Liver (tissue), 8 donors: ENCODE measurements at regions not wholly inside any gene's neighbourhood (a gene's known extent, or its start where the extent isn't known, plus 50 kb on each side); places are given as distances from the start of the nearest gene placed in this dataset.

Experiments
- DNase-seq: peaks from one replicate; pipeline ENCODE4 v3.0.0-alpha.2; 2017; ENCODE audit warnings: low spot score
- H3K27ac ChIP-seq, 2 donors: one replicate each; pipeline ENCODE4 v1.7.0; 2013; ENCODE audit warnings: inconsistent platforms in 2 of 2, low read length in 2 of 2, control low read depth in 1 of 2, low read depth in 1 of 2, mild to moderate bottlenecking in 1 of 2
- H3K27me3 ChIP-seq, 4 donors: one replicate each; pipeline versions ENCODE4 v1.6.1 to v1.7.0; 2013; ENCODE audit warnings: low read length in 3 of 4, inconsistent platforms in 1 of 4, mild to moderate bottlenecking in 1 of 4, moderate library complexity in 1 of 4; ENCODE audit not compliant: control insufficient read depth in 4 of 4, insufficient read depth in 4 of 4
- H3K36me3 ChIP-seq, 4 donors: one replicate each; pipeline versions ENCODE4 v1.6.1 to v1.7.0; 2013; ENCODE audit warnings: low read length in 3 of 4, mild to moderate bottlenecking in 3 of 4, low read depth in 1 of 4, moderate library complexity in 1 of 4; ENCODE audit not compliant: control insufficient read depth in 4 of 4, insufficient read depth in 3 of 4
- H3K4me1 ChIP-seq, 4 donors: one replicate each; pipeline versions ENCODE4 v1.6.1 to v1.7.0; 2013; ENCODE audit warnings: low read length in 3 of 4, mild to moderate bottlenecking in 3 of 4, moderate library complexity in 1 of 4; ENCODE audit not compliant: control insufficient read depth in 4 of 4, insufficient read depth in 4 of 4
- H3K4me3 ChIP-seq, 3 donors: one replicate each; pipeline versions ENCODE4 v1.6.1 to v1.7.0; 2013; ENCODE audit warnings: low read length in 3 of 3, control low read depth in 1 of 3, low read depth in 1 of 3, mild to moderate bottlenecking in 1 of 3
- H3K9ac ChIP-seq, 2 donors: one replicate each; pipeline ENCODE4 v1.7.0; 2013; ENCODE audit warnings: low read length in 2 of 2, mild to moderate bottlenecking in 2 of 2, moderate library complexity in 2 of 2, control low read depth in 1 of 2, low read depth in 1 of 2
- H3K9me3 ChIP-seq, 4 donors: one replicate each; pipeline versions ENCODE4 v1.6.1 to v1.7.0; 2013; ENCODE audit warnings: low read length in 3 of 4; ENCODE audit not compliant: control insufficient read depth in 4 of 4
- CTCF ChIP-seq: fragments of 150-350 bp; IDR thresholded peaks from 2 replicates; pipeline ENCODE4 v1.5.1; 2017; ENCODE audit warnings: improper control_type of control experiment, low read depth, low read length; ENCODE audit not compliant: missing input control
- EGR1 ChIP-seq, 2 donors: IDR thresholded peaks; 2 replicates each; pipeline ENCODE4 v1.6.1; 2016 to 2018; ENCODE audit warnings: antibody characterized with exemption in 2 of 2, low read depth in 2 of 2
- FOXA1 ChIP-seq: IDR thresholded peaks from 2 replicates; pipeline ENCODE4 v1.6.1; 2016; ENCODE audit warnings: antibody characterized with exemption
- FOXA2 ChIP-seq: IDR thresholded peaks from 2 replicates; pipeline ENCODE4 v1.6.1; 2016; ENCODE audit warnings: antibody characterized with exemption
- GABPA ChIP-seq, 2 donors: IDR thresholded peaks in 1 of 2; conservative IDR thresholded peaks in 1 of 2; 2 replicates each; pipeline ENCODE4 v1.6.1; 2016; ENCODE audit warnings: antibody characterized with exemption in 2 of 2, mild to moderate bottlenecking in 1 of 2, moderate library complexity in 1 of 2
- HNF4A ChIP-seq, 2 donors: conservative IDR thresholded peaks; 2 replicates each; pipeline ENCODE4 v1.6.1; 2016; ENCODE audit warnings: antibody characterized with exemption in 2 of 2, mild to moderate bottlenecking in 2 of 2
- HNF4G ChIP-seq: IDR thresholded peaks from 2 replicates; pipeline ENCODE4 v1.6.1; 2016; ENCODE audit warnings: antibody characterized with exemption
- JUND ChIP-seq, 2 donors: IDR thresholded peaks; 2 replicates each; pipeline ENCODE4 v1.6.1; 2016; ENCODE audit warnings: antibody characterized with exemption in 2 of 2
- NR2F2 ChIP-seq: IDR thresholded peaks from 2 replicates; pipeline ENCODE4 v1.6.1; 2016; ENCODE audit warnings: antibody characterized with exemption
- RAD21 ChIP-seq, 2 donors: IDR thresholded peaks; 2 replicates each; pipeline ENCODE4 v1.6.1; 2016; ENCODE audit warnings: antibody characterized with exemption in 2 of 2, mild to moderate bottlenecking in 2 of 2
- REST ChIP-seq: IDR thresholded peaks from 2 replicates; pipeline ENCODE4 v1.6.1; 2016; ENCODE audit warnings: antibody characterized with exemption, mild to moderate bottlenecking
- RXRA ChIP-seq, 2 donors: IDR thresholded peaks; 2 replicates each; pipeline ENCODE4 v1.6.1; 2017 to 2018; ENCODE audit warnings: antibody characterized with exemption in 2 of 2, mild to moderate bottlenecking in 1 of 2
- SP1 ChIP-seq: IDR thresholded peaks from 2 replicates; pipeline ENCODE4 v1.6.1; 2018; ENCODE audit warnings: antibody characterized with exemption, mild to moderate bottlenecking
- TAF1 ChIP-seq: conservative IDR thresholded peaks from 2 replicates; pipeline ENCODE4 v1.6.1; 2016; ENCODE audit warnings: antibody characterized with exemption, mild to moderate bottlenecking
- YY1 ChIP-seq: IDR thresholded peaks from 2 replicates; pipeline ENCODE4 v1.6.1; 2016; ENCODE audit warnings: antibody characterized with exemption, mild to moderate bottlenecking
- ZBTB33 ChIP-seq: IDR thresholded peaks from 2 replicates; pipeline ENCODE4 v1.6.1; 2016; ENCODE audit warnings: antibody characterized with exemption
- WGBS: extraction: QIAGEN DNeasy Blood & Tissue Kit; methylation state at CpG from one replicate; pipeline ENCODE4 v1.1.7; 2013; 5-methylcytosine and 5-hydroxymethylcytosine counted together
- TF ChIP-seq, protein P1 (sequence below): IDR thresholded peaks from 2 replicates; pipeline ENCODE4 v1.6.1; 2016; ENCODE audit warnings: antibody characterized with exemption
- TF ChIP-seq, protein P2 (sequence below): IDR thresholded peaks from 2 replicates; pipeline ENCODE4 v1.6.1; 2016; ENCODE audit warnings: antibody characterized with exemption
- donor health status: healthy.
- donor health status: healthy.
- donor health status: healthy.
- donor health status: healthy.
- donor health status: healthy.

DNA sequence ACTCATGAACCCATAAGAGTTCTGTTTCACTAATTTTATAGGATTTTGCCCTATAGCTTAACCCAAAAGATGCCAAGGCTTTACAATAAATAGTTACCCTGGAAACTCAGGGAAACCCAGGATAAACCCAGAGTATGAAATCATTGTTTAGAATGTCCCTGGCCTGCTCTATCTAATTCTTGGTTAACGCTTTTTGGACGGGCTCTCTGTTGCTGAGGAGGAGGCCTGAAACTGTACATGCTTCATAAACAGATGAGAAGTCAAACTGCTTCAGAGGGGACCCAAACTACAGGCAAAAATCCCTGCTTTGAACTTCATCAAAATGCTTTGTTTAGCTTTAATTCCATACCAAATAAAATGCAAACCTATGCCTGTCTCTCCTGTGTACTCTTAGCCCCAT lies 291.9 kb downstream of the SH3GL2 start:
- Histone ChIP-seq H3K4me1 (no peaks in the 10 kb centered on the region), H3K36me3 (no peaks in the 10 kb centered on the region), H3K27ac (no peak overlapping the region), H3K4me3 (no peak overlapping the region), H3K27me3 (no peaks in the 10 kb centered on the region), H3K9me3 (peaks cover 0 to 3% (median 0%) of the 10 kb centered on the region in 4 donors), H3K9ac (no peak overlapping the region)
- TF ChIP-seq JUND (IDR thresholded peaks at IDR 0.05), result no peak
- no peak for TF ChIP-seq EGR1 (IDR thresholded peaks at IDR 0.05; ENCODE audit: low read depth in 2 of 2)
- TF ChIP-seq FOXA1, result no peak
- WGBS, result 80% methylated on average over 2 of the region's 2 CpGs
- DNase-seq, result no peak

- no peaks in the 10 kb centered on the region for H3K4me1 ChIP-seq
- no peak for TF ChIP-seq EGR1 (IDR thresholded peaks at IDR 0.05; ENCODE audit: low read depth in 2 of 2)
- no peak for TF ChIP-seq SP1
- no peak for TF ChIP-seq REST
- TF ChIP-seq JUND (IDR thresholded peaks at IDR 0.05), result no peak
- TF ChIP-seq FOXA1, result no peak
- TF ChIP-seq GABPA (IDR thresholded peaks at IDR 0.05 in 1 of 2, conservative IDR thresholded peaks at IDR 0.05 in 1 of 2), result no peak
- no peak for TF ChIP-seq HNF4A (conservative IDR thresholded peaks at IDR 0.05)
- no peak for TF ChIP-seq FOXA2
- TF ChIP-seq, protein P1, sequence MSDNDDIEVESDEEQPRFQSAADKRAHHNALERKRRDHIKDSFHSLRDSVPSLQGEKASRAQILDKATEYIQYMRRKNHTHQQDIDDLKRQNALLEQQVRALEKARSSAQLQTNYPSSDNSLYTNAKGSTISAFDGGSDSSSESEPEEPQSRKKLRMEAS, result no peak
- TF ChIP-seq CTCF, result no peak
- TF ChIP-seq ZBTB33, result no peak
- no peak for TF ChIP-seq YY1
- TF ChIP-seq RAD21 (IDR thresholded peaks at IDR 0.05), result no peak
- TF ChIP-seq TAF1, result no peak
- no peak for TF ChIP-seq RXRA (IDR thresholded peaks at IDR 0.05)
- TF ChIP-seq HNF4G, result no peak
- TF ChIP-seq, protein P2, sequence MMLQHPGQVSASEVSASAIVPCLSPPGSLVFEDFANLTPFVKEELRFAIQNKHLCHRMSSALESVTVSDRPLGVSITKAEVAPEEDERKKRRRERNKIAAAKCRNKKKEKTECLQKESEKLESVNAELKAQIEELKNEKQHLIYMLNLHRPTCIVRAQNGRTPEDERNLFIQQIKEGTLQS, result no peak
- no peak for TF ChIP-seq NR2F2
- H3K4me3 ChIP-seq, result no peak overlapping the region
- H3K9ac ChIP-seq, result no peak overlapping the region
- peaks cover 0 to 3% (median 0%) of the 10 kb centered on the region in 4 donors for H3K9me3 ChIP-seq
- WGBS, result 90% methylated on average over 2 of the region's 2 CpGs
- no peaks in the 10 kb centered on the region for H3K27me3 ChIP-seq
- DNase-seq, result no peak
- no peak overlapping the region for H3K27ac ChIP-seq
- H3K36me3 ChIP-seq, result no peaks in the 10 kb centered on the region
Measured at GRCh38 chr9:17871213-17871890, 292.5 kb downstream of the SH3GL2 start.
